ENCODE measurements at regions not wholly inside any gene's neighbourhood (a gene's known extent, or its start where the extent isn't known, plus 50 kb on each side); places are given as distances from the start of the nearest gene placed in this dataset.
"Not testable (repeated sequence)": the region's sequence is repeated elsewhere in the genome, so short reads cannot be mapped to it uniquely, and the experiment has no call there.

- not testable (repeated sequence) for DNase-seq
Observed at GRCh38 chr14:106717544-106717943, 1191.2 kb downstream of the TMEM121 start.

GRCh38 chr14:106719880-106720279, 1193.5 kb downstream of the TMEM121 start:
- not testable (repeated sequence) for DNase-seq

- DNase-seq = not testable (repeated sequence)
Observed at GRCh38 chr14:106721926-106722325, 1195.5 kb downstream of the TMEM121 start.

- not testable (repeated sequence) for DNase-seq
Observed at GRCh38 chr14:106722813-106723687, 1196.7 kb downstream of the TMEM121 start.

- not testable (repeated sequence) for DNase-seq
Observed at GRCh38 chr14:106727962-106728361, 1201.6 kb downstream of the TMEM121 start.

- no peak for DNase-seq
Observed at GRCh38 chr14:106728611-106729010, 1202.2 kb downstream of the TMEM121 start.

GRCh38 chr14:106729551-106729950, 1203.2 kb downstream of the TMEM121 start:
- no peak for DNase-seq

- no peak for DNase-seq
Observed at GRCh38 chr14:106733771-106734170, 1207.4 kb downstream of the TMEM121 start.

GRCh38 chr14:106737021-106737420, 1210.6 kb downstream of the TMEM121 start:
- DNase-seq = no peak

- DNase-seq = no peak
Observed at GRCh38 chr14:106738075-106738474, 1211.7 kb downstream of the TMEM121 start.

GRCh38 chr14:106738598-106739258, 1212.3 kb downstream of the TMEM121 start:
- not testable (repeated sequence) for DNase-seq

GRCh38 chr14:106741086-106741827, 1214.9 kb downstream of the TMEM121 start:
- not testable (repeated sequence) for DNase-seq

- not testable (repeated sequence) for DNase-seq
Observed at GRCh38 chr14:106745016-106745767, 1218.8 kb downstream of the TMEM121 start.

GRCh38 chr14:106750089-106750488, 1223.7 kb downstream of the TMEM121 start:
- DNase-seq = not testable (repeated sequence)

- DNase-seq = not testable (repeated sequence)
Observed at GRCh38 chr14:106753751-106754150, 1227.4 kb downstream of the TMEM121 start.

- not testable (repeated sequence) for DNase-seq
Observed at GRCh38 chr14:106757444-106757843, 1231.1 kb downstream of the TMEM121 start.

- not testable (repeated sequence) for DNase-seq
Observed at GRCh38 chr14:106761886-106762816, 1235.8 kb downstream of the TMEM121 start.

- DNase-seq = not testable (repeated sequence)
Observed at GRCh38 chr14:106764968-106765369, 1238.6 kb downstream of the TMEM121 start.

- no peak for DNase-seq
Observed at GRCh38 chr14:106766145-106766544, 1239.8 kb downstream of the TMEM121 start.

GRCh38 chr14:106766551-106767277, 1240.3 kb downstream of the TMEM121 start:
- not testable (repeated sequence) for DNase-seq

Data from DMS79 treated with DMSO at 0.1 percent for 48 hours (cell line).